PC-3 (cell line): ENCODE measurements at regions not wholly inside any gene's neighbourhood (a gene's known extent, or its start where the extent isn't known, plus 50 kb on each side); places are given as distances from the start of the nearest gene placed in this dataset.
A peak's percentile ranks its signal among the peaks of the same experiment; 100 is the strongest.

Experiments used
- ATAC-seq: fragments of 200-7000 bp; cut with Tn5 transposase; 2 replicates; pipeline ENCODE4 v1.9.1; 2020; ENCODE audit warnings: mild to moderate bottlenecking, moderate library complexity
- BruUV-seq: library from RNA; stranded (reverse); fragments of 400-500 nt; replicated peaks from 2 replicates; lab custom pipeline; 2021; lab: Mats Ljungman, UMichigan
- CTCF ChIA-PET: fragments of 300-600 bp; sonication (Branson Sonifier 250); formaldehyde crosslinking; loops from one replicate; lab custom pipeline; 2022; ENCODE audit warnings: antibody characterized with exemption; lab: Charles Lee
- POLR2A ChIA-PET: fragments of 300-600 bp; sonication (Branson Sonifier 250); formaldehyde crosslinking; loops from one replicate; lab custom pipeline; 2022; ENCODE audit warnings: antibody characterized with exemption; ENCODE audit not compliant: unreplicated experiment; lab: Charles Lee
- DNase-seq: peaks from one replicate; pipeline ENCODE4 v3.0.0-alpha.2; 2015
- H2AFZ ChIP-seq: fragments of 300-600 bp; sonication (generic); 2 replicates; pipeline ENCODE4 v1.6.0; 2016; ENCODE audit warnings: antibody characterized with exemption, low read length
- H3F3A ChIP-seq: fragments of 300-600 bp; sonication (generic); one replicate; pipeline ENCODE4 v1.6.0; 2017; ENCODE audit warnings: antibody characterized with exemption, low read length, control low read depth, mild to moderate bottlenecking; ENCODE audit not compliant: unreplicated experiment
- H3K27ac ChIP-seq: fragments of 300-600 bp; sonication (generic); 2 replicates; pipeline ENCODE4 v1.5.1; 2016; ENCODE audit warnings: mild to moderate bottlenecking, low read length
- H3K27me3 ChIP-seq: fragments of 300-600 bp; sonication (generic); 2 replicates; pipeline ENCODE4 v1.6.1; 2016; ENCODE audit warnings: low read length, mixed read lengths
- H3K36me3 ChIP-seq: fragments of 300-600 bp; sonication (generic); 2 replicates; pipeline ENCODE4 v1.6.1; 2016; ENCODE audit warnings: low read depth, mixed run types, low read length, mixed read lengths
- H3K4me1 ChIP-seq: fragments of 300-600 bp; sonication (generic); 2 replicates; pipeline ENCODE4 v1.5.1; 2016; ENCODE audit warnings: low read length; ENCODE audit not compliant: insufficient read depth
- H3K4me2 ChIP-seq: fragments of 300-600 bp; sonication (generic); 2 replicates; pipeline ENCODE4 v1.6.0; 2016; ENCODE audit warnings: low read length
- H3K4me3 ChIP-seq: fragments of 300-600 bp; sonication (generic); 2 replicates; pipeline ENCODE4 v1.5.1; 2016; ENCODE audit warnings: mild to moderate bottlenecking, low read length, mixed read lengths
- H3K79me2 ChIP-seq: fragments of 300-600 bp; sonication (generic); 2 replicates; pipeline ENCODE4 v1.6.1; 2017; ENCODE audit warnings: low read length, mixed read lengths
- H3K9ac ChIP-seq: fragments of 300-600 bp; sonication (generic); 2 replicates; pipeline ENCODE4 v1.6.0; 2016; ENCODE audit warnings: mild to moderate bottlenecking, low read length
- H3K9me2 ChIP-seq: fragments of 300-600 bp; sonication (generic); replicated peaks from 2 replicates; pipeline ENCODE4 v1.6.1; 2016; ENCODE audit warnings: mixed run types, low read length, mixed read lengths
- H3K9me3 ChIP-seq: fragments of 300-600 bp; sonication (generic); 2 replicates; pipeline ENCODE4 v1.6.1; 2016; ENCODE audit warnings: low read length, mixed read lengths
- H4K20me1 ChIP-seq: fragments of 300-600 bp; sonication (generic); 2 replicates; pipeline ENCODE4 v1.6.1; 2016; ENCODE audit warnings: low read length, mixed read lengths
- EZH2 ChIP-seq: fragments of 300-600 bp; sonication (generic); IDR thresholded peaks from one replicate; pipeline ENCODE4 v1.6.1; 2017; ENCODE audit warnings: antibody characterized with exemption, mild to moderate bottlenecking, low read length; ENCODE audit not compliant: unreplicated experiment
- EZH2phosphoT487 ChIP-seq: fragments of 300-600 bp; sonication (generic); IDR thresholded peaks from 2 replicates; pipeline ENCODE4 v1.6.1; 2018; ENCODE audit warnings: mild to moderate bottlenecking, antibody characterized with exemption, low read length, borderline replicate concordance
- intact Hi-C: fragments of 100-400 bp; cut with micrococcal nuclease; formaldehyde crosslinking; loops from 2 replicates; pipeline ENCODE4 v1.9.0; 2023
- TF ChIP-seq, protein P1 (sequence below): fragments of 300-600 bp; sonication (generic); conservative IDR thresholded peaks from 2 replicates; pipeline ENCODE4 v1.5.1; 2017; ENCODE audit warnings: antibody characterized with exemption, low read depth, mild to moderate bottlenecking, low read length

DNA sequence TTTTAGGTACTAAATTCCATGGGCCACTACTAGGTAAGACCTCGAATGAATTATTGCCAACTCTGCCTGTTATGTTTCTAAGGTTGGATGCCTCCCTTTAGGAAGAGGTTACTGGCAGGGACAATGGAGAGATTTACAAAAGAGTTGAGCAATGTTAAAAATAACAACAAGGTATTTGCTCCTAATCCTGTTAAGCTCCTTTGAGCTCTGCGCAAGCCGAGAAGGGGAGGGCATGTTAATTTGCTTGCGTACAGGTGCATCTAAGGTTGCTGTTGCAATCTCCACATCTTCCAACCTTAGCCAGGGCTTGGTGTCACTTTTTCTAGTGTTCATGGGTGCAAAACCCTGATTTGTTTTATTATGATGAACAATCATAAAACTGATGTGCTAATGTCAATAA, 161.5 kb upstream of the TPM1 start:
- Histone ChIP-seq H3K36me3 (no peaks in the 10 kb centered on the region), H3K27me3 (no peaks in the 10 kb centered on the region), H3K9me3 (no peaks in the 10 kb centered on the region), H3K4me3 (no peak overlapping the region), H4K20me1 (no peaks in the 10 kb centered on the region), H3K4me1 (no peaks in the 10 kb centered on the region), H3K79me2 (no peaks in the 10 kb centered on the region), H3K4me2 (no peak overlapping the region), H3K9me2 (no peaks in the 10 kb centered on the region), H2AFZ (no peak overlapping the region), H3F3A (no peaks in the 10 kb centered on the region), H3K9ac (no peak overlapping the region), H3K27ac (no peak overlapping the region)
- DNase-seq (no peak), ATAC-seq (no peak)
- ChIA-PET CTCF (no interaction called here), POLR2A (no interaction called here)
- no TSS peak for BruUV-seq
- TF ChIP-seq, protein P1, sequence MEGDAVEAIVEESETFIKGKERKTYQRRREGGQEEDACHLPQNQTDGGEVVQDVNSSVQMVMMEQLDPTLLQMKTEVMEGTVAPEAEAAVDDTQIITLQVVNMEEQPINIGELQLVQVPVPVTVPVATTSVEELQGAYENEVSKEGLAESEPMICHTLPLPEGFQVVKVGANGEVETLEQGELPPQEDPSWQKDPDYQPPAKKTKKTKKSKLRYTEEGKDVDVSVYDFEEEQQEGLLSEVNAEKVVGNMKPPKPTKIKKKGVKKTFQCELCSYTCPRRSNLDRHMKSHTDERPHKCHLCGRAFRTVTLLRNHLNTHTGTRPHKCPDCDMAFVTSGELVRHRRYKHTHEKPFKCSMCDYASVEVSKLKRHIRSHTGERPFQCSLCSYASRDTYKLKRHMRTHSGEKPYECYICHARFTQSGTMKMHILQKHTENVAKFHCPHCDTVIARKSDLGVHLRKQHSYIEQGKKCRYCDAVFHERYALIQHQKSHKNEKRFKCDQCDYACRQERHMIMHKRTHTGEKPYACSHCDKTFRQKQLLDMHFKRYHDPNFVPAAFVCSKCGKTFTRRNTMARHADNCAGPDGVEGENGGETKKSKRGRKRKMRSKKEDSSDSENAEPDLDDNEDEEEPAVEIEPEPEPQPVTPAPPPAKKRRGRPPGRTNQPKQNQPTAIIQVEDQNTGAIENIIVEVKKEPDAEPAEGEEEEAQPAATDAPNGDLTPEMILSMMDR: no peak
- no peak for TF ChIP-seq EZH2phosphoT487
- TF ChIP-seq EZH2: no peak
- intact Hi-C loops: no loop called here

DNA sequence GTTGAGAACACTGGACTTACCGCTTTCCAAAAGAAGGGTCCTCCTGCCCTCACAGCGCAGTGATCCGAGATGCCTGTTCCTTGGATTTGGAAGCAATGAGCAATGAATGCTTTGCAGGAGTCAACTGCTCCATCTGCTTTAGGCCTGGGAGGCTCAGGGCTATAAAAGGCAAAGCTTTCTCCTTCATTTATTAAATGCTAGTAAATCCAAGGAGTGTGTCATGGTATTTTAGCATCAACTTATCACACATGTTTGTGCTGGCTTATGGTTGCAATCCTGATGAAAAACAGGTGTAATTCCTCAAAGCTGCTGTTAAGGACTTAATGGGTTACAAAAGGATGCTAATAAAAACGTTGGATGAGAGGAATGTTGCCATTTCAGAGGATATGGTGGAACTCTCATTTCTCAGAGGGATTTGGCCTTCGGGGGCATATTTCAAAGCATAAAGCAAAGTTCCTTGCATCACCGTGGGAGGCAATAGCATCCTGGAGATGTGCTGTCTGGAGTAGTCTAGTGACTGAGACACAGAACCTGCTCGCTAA, 158.5 kb upstream of the TPM1 start:
- CTCF ChIA-PET: no interaction called here
- POLR2A ChIA-PET: no interaction called here
- intact Hi-C loops: no loop called here
- no peaks in the 10 kb centered on the region for H4K20me1 ChIP-seq
- H3K4me3 ChIP-seq: no peak overlapping the region
- no peak for TF ChIP-seq EZH2phosphoT487
- TF ChIP-seq, protein P1: no peak
- peaks cover 7% of the 10 kb centered on the region; the same call in 1 of the 2 replicates for H3K4me1 ChIP-seq
- ATAC-seq: no peak
- H3K27me3 ChIP-seq: no peaks in the 10 kb centered on the region
- H3K27ac ChIP-seq: no peak overlapping the region
- H3K9me2 ChIP-seq: no peaks in the 10 kb centered on the region
- H3K9me3 ChIP-seq: no peaks in the 10 kb centered on the region
- no peak overlapping the region for H3K4me2 ChIP-seq
- no peaks in the 10 kb centered on the region for H3K36me3 ChIP-seq
- no peaks in the 10 kb centered on the region for H3K79me2 ChIP-seq
- H3F3A ChIP-seq: no peaks in the 10 kb centered on the region
- no peak for DNase-seq
- no TSS peak for BruUV-seq
- H2AFZ ChIP-seq: no peak overlapping the region
- H3K9ac ChIP-seq: no peak overlapping the region

DNA sequence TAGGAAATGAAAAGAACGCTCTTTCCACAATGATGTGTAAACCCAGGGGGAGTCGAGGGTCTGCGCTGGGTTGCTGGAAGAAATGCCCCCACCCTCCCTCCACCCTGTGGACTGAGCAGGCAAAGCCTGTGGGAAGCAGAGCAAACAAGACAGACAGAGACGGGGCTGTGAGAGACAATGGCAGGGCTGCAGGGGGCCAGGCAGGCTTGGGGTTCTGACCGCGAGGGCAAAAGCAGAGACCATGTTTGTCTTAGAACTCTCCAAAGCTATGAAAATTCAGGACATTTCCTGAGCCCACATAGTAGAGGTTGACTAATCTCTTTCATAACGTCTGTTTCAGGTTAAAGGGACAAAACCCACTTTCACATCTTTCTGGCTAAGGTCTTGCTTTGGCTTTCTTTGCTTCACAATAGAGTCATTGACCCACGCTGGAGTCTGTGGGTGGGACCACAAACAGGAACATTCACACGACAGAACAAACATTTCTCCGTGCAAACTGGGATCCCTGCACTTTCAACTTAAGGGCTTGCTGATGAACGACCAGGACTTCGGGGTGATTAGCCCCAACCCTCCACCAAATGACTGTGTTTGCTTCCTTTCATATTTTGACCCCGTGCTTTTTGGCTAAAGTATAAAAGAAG, 156.0 kb upstream of the TPM1 start:
- no peaks in the 10 kb centered on the region for H3K36me3 ChIP-seq
- TF ChIP-seq, protein P1: no peak
- TF ChIP-seq EZH2phosphoT487 (no peak), EZH2 (no peak)
- peaks cover 11% of the 10 kb centered on the region for H3K4me1 ChIP-seq
- no peaks in the 10 kb centered on the region for H4K20me1 ChIP-seq
- no peaks in the 10 kb centered on the region for H3F3A ChIP-seq
- ChIA-PET CTCF (no interaction called here), POLR2A (no interaction called here)
- intact Hi-C loops: no loop called here
- BruUV-seq: no TSS peak
- no peaks in the 10 kb centered on the region for H3K9me3 ChIP-seq
- DNase-seq (no peak), ATAC-seq (no peak)
- H3K4me3 ChIP-seq: no peak overlapping the region
- no peaks in the 10 kb centered on the region for H3K79me2 ChIP-seq
- no peaks in the 10 kb centered on the region for H3K9me2 ChIP-seq
- no peak overlapping the region for H3K9ac ChIP-seq
- H3K27ac ChIP-seq: no peak overlapping the region
- peak overlapping the region; percentile 42; the same call in 1 of the 2 replicates for H2AFZ ChIP-seq
- H3K27me3 ChIP-seq: no peaks in the 10 kb centered on the region
- no peak overlapping the region for H3K4me2 ChIP-seq
